ENCODE measurements at regions not wholly inside any gene's neighbourhood (a gene's known extent, or its start where the extent isn't known, plus 50 kb on each side); places are given as distances from the start of the nearest gene placed in this dataset.

DNA sequence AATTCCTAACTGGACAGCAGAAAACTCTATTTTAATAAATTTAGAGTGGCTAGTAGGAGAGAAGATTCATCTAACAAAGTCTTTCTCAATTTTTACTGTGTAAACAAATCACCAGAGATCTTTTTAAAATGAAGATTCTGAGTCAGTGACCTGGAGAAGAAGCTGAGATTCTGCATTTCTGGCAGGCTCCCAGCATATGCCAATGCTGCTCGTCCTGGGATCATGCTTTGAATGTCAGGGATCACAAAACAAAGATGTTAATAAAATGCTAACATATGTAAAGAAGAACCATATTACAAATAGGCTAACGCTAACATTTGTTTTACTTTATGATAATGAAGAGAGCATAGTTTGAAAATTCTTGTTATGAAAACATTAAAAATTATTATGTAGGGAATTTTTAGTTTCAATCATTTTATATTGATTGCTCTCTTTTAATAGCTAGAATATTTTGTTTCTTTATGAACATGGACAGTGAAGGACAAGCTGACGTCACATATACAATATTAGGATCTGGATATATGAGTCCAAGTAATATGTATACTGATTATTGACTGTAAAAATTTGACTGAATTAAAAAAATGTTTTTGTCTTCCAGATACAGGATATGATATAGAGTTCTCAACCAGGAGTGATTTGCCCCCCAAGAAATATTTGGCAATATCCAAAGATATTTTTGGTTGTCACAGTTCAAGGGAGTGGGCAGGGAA is 160.8 kb upstream of the GPR149 start:
- H3K4me3 ChIP-seq (ENCODE audit: control insufficient read depth, low read depth, low read length), result no peak overlapping the region
- TF ChIP-seq, protein P1, sequence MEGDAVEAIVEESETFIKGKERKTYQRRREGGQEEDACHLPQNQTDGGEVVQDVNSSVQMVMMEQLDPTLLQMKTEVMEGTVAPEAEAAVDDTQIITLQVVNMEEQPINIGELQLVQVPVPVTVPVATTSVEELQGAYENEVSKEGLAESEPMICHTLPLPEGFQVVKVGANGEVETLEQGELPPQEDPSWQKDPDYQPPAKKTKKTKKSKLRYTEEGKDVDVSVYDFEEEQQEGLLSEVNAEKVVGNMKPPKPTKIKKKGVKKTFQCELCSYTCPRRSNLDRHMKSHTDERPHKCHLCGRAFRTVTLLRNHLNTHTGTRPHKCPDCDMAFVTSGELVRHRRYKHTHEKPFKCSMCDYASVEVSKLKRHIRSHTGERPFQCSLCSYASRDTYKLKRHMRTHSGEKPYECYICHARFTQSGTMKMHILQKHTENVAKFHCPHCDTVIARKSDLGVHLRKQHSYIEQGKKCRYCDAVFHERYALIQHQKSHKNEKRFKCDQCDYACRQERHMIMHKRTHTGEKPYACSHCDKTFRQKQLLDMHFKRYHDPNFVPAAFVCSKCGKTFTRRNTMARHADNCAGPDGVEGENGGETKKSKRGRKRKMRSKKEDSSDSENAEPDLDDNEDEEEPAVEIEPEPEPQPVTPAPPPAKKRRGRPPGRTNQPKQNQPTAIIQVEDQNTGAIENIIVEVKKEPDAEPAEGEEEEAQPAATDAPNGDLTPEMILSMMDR (IDR thresholded peaks at IDR 0.05; ENCODE audit: control insufficient read depth, insufficient read depth, low read depth, low read length, missing control alignments), result no peak
- no peak for DNase-seq (ENCODE audit: low read depth)

DNA sequence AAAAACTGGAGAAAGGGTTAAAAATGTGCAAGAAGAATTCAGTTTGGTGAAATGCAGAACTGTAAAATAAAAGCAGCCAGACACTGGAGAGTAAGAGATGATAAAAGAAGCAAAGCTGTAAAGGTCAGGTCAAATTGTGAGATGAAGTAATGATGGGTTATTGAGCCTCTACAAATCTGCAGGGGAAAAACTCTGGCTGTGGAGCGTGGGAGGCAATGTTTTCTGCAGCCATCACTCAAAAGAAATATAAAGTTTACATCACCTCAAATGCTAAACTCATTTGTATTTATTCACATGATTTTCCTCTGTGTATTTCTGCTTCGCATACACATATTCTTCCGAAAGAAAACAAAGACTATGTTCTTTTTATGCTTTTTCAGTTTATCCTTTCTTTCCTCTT is 158.8 kb upstream of the GPR149 start:
- H3K4me3 ChIP-seq (ENCODE audit: control insufficient read depth, low read depth, low read length), result no peak overlapping the region
- DNase-seq (ENCODE audit: low read depth), result no peak
- TF ChIP-seq, protein P1 (IDR thresholded peaks at IDR 0.05; ENCODE audit: control insufficient read depth, insufficient read depth, low read depth, low read length, missing control alignments), result no peak

DNA sequence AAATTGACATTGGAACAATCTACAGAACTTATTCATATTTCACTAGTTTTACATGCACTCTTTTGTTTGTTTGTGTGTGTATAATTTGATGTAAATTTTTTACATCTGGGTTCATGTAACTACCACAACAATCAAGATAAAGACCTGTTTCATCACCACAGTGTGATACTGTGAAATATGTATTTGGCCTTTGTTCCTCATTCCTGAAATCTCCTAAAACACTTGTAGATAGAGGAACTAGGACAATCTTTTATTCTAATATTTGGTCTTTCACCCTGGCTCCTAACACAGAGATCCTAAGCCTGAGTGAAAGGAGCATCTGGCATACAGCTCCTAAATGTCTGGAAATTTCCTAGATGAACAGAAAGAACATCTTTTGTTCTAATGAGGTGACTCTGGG is 155.0 kb upstream of the GPR149 start:
- DNase-seq (ENCODE audit: low read depth), result no peak
- H3K4me3 ChIP-seq (ENCODE audit: control insufficient read depth, low read depth, low read length), result no peak overlapping the region
- TF ChIP-seq, protein P1 (IDR thresholded peaks at IDR 0.05; ENCODE audit: control insufficient read depth, insufficient read depth, low read depth, low read length, missing control alignments), result no peak

DNA sequence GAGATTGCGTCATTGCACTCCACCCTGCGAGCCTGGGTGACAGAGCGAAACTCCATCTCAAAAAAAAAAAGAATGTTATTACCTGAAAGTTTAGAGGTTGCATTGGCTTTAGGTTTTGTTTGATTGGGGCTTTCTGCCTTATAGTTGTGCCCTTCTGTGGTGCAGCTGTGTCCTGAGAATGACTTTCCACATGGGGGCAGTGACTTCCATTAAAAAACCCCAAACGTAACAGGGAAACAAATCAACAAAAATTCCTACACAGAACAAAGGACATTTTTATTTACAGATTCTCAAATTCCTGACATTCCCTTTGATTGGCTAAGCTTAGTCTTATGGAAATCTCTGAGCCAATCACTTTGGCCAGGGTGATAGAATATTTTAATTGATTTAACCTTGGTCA is 154.1 kb upstream of the GPR149 start:
- H3K4me3 ChIP-seq (ENCODE audit: control insufficient read depth, low read depth, low read length), result no peak overlapping the region
- TF ChIP-seq, protein P1 (IDR thresholded peaks at IDR 0.05; ENCODE audit: control insufficient read depth, insufficient read depth, low read depth, low read length, missing control alignments), result no peak
- no peak for DNase-seq (ENCODE audit: low read depth)

DNA sequence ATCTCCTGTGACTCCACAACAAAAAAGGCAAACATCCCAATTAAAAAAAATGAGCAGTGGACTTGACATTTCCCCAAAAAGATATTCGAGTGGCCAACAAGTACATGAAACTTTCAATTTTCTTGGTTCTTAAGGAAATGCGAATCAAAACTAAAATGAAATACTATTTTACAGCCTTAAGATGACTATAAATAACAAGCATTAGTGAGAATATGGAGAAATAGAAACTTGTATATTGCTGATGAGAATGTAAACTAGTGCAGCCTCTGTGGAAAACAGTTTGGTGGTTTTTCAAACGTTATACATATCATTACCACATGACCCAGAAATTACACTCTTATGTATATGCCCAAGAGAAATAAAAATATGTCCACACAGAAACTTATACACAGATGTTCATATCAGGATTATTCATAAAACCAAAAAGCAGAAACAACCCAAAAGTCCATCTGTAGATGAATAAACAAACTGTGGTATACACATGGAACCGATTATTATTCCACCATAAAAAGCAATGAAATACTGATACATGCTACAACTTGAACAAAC is 153.2 kb upstream of the GPR149 start:
- no peak overlapping the region for H3K4me3 ChIP-seq (ENCODE audit: control insufficient read depth, low read depth, low read length)
- DNase-seq (ENCODE audit: low read depth), result no peak
- TF ChIP-seq, protein P1 (IDR thresholded peaks at IDR 0.05; ENCODE audit: control insufficient read depth, insufficient read depth, low read depth, low read length, missing control alignments), result no peak

DNA sequence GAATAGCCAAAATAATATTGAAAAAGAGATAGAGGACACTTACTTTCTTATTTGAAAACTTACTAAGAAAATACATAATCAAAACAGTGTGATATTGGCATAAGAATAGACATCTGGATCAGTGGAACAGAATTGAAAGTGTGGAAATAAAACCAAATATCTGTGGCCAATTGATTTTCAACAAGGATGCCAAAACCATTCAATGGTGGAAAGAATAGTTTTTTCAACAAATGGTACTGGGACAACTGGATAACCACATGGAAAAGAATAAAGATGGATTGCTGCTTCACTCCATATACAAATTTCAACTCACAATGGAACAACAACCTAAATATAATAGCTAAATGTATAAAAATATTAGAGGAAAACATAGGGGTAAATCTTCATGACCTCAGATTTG is 152.5 kb upstream of the GPR149 start:
- H3K4me3 ChIP-seq (ENCODE audit: control insufficient read depth, low read depth, low read length), result no peak overlapping the region
- TF ChIP-seq, protein P1 (IDR thresholded peaks at IDR 0.05; ENCODE audit: control insufficient read depth, insufficient read depth, low read depth, low read length, missing control alignments), result no peak
- DNase-seq (ENCODE audit: low read depth), result no peak

All from AG09309 (cell line).